NOMO-1 treated with dmso at 0.1 percent for 144 hours (cell line): ENCODE measurements at regions not wholly inside any gene's neighbourhood (a gene's known extent, or its start where the extent isn't known, plus 50 kb on each side); places are given as distances from the start of the nearest gene placed in this dataset.

Experiments used
- DNase-seq: peaks from one replicate; lab custom pipeline; 2025; ENCODE audit not compliant: unreplicated experiment; lab: John Stamatoyannopoulos, UW

- no peak for DNase-seq
Observed at GRCh38 chr2:150167711-150168110, 319.8 kb downstream of the RND3 start.

DNA sequence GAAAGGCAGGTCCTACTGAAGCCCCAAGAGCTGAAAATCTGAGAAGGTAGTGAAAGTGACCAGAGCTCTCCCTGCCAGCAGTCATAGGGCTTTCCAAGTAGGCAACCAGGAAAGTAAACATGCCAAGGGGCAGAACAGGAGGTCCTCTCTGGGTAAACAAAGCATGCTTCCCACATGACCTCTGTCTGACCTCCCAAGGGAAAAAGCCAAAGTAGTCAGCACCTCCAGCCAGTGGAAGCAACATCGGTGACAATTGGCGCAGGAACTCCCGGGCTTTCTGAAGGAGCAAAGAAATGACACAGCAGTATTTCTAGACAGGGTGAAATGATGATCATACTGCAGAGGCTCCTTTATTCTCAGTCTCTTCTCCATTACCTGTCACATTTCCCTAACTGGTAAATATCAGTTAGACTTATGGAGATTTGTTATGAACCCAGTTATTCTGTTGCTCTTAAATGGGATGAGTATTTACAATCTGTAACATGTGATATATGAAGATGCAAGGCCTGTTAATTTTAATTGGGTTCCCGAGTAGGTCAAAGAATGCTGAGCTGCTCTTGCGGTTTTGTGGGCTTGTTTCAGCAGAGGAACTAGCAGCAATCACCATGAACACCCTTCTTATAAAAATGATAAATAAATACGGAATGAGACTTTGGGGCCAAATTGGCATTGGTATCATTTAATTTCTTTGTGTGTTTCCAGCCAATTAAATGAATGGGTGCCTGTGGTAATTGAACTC, 321.0 kb downstream of the RND3 start:
- no peak for DNase-seq

- DNase-seq: no peak
Observed at GRCh38 chr2:150165988-150166312, 321.5 kb downstream of the RND3 start.

DNA sequence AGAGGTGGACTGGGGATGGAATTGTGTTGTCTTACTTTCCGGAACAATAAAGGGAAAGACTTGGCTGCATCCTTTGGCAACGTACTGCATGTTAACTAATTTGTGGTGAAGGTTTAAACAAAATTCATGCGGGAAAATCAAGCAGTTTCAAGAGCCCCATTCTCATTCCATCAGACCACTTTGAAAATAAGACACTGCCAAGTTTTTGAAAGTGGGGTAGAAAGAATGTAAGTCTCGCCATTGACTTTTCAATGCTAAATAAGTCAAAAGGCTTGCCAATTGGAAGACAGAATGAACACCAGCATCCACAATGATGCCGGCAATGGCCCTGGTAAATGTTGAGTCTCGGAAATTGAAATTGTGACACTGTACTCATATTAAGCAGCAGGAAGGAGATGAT, 322.0 kb downstream of the RND3 start:
- no peak for DNase-seq

DNA sequence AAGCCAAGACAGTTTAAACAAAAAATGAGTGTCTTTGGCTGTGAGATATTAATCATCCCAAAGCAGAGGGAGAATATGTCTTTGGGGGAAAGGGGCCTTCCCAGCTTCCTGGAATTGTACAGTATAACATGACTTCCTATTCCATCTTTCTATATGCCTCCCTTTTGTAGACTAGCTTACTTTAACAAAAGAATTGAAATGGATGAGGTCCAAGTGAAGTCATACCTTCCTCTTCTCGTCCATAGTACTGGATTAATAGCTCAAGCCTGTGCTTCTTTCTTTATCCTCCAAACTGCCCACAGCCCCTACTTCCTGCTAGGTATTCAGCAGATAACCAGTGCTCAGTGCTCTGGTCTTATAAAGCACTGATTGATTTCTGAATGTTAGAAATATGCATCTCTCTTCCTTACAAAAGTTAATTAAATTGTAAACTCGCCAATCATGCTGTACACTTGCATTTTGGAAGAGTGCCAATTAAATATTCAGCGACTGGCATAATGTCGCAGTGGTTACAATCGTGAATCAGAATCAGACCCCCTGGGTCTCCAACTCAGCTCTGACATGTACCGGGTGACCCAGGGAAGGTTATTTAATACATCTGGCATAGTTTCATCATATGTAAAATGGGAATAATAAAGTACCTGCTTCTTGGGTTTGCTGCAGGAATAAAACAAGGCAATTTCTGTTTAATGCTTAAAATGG, 325.1 kb downstream of the RND3 start:
- no peak for DNase-seq

- no peak for DNase-seq
Observed at GRCh38 chr2:150160058-150160457, 327.4 kb downstream of the RND3 start.

GRCh38 chr2:150159300-150159699, 328.2 kb downstream of the RND3 start:
- DNase-seq: no peak

DNA sequence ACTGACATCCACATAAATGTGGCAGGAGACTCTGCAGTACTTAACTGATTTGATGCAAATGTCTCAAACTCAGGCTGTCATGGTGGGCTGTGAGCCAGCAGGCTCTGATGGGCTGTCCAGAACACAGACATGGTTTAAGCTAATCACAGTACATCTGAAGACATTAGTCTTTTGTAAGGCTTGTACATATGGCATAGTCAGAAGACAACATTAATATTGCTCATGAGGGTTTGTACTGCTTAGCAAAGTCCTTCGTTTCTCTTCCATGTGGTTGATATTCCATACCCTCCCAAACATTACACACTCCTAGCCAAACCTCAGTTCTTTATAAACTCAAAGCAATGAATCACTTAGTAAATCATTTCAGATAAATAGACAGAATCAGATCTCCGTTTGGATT, 330.6 kb downstream of the RND3 start:
- no peak for DNase-seq

GRCh38 chr2:150156415-150156814, 331.1 kb downstream of the RND3 start:
- no peak for DNase-seq

DNA sequence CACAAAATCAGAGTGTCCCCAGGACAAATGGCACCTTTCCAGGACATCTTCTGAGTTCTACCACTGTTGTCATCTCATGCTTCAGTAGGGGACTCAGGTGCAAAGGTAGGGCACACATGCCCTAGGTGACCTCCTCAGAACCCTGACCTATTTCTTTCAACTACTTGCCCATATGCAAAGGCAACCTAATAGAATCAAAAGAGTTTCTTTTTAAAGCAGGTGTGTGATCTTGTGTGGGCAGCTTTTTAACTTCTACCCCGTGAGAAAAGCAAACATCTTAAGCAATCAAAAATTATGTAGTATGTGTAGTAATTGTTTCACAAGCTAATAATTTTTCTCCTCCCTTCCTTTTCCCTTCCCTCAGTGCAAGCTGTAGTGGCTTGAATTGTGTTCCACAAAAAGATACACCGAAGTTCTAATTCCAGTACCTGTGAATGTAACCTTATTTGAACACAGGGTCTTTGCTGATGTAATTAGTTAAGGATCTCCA, 333.1 kb downstream of the RND3 start:
- DNase-seq: no peak

DNA sequence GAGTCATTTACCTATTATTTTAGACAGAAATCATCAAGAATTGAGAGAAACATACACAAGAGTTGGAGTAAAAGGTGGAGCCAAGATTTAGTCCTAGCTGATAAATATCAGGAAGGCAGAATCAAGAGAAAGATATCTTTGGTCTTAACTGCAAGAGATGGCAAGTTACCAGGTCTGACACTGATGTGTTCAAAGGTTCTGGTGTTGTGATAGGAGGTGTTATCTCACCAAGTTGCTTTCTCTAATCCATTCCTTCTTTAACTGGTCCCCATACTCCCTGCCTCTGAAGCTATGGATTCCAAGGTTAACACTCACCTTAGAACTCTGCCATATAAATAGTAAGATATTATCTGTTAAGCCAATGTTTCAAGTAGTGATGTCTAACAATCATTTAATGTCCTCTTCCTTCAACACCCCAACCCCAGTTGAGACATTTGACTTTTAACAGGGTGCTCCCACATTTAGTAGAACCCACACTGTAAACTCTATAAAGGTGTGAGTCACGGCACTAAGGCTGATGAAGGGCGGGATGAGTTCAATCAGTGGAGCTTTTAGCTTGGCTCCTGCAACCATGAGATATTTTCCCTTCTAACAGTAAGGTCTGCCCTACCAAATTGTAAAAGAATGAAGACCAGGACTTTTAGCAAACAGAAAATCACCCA, 333.7 kb downstream of the RND3 start:
- no peak for DNase-seq

GRCh38 chr2:150152230-150152629, 335.2 kb downstream of the RND3 start:
- no peak for DNase-seq

- DNase-seq: no peak
Observed at GRCh38 chr2:150150144-150150543, 337.3 kb downstream of the RND3 start.

DNA sequence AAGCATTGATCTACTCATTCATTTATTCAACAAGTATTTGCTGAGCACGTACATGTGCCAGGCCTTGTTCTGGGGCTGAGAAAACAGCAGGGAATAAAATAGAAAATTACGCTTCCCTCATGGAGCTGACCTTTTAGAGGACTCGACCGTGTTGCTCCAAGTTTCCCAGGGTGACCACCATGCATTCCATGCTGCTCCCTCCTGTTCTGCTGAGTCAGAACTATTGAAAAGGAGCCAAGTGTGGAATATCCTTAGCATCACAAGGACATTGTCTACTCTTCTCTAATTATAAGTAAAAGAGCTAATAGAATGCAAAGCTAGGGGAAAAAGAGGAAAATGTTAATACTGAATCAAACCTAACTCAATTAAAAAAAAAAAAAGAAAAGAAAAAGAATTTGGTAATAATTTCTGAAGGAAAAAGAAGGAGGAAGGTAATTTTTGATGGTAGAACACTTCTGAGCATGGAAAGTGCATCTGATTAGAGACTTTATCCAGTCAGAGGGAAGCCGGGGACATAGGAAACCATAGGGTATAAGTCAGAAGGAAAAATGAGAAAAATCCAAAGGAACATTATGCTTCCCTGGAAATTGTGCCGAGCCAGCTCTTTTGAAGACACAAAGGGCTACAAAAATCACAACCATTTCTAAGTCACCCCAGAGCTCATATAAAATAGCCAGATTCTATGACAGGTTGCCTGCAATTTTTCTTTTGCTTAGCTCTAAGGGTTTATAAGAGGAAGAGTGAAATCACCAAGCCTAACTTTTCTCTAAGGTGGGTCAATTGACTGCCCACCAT, 339.4 kb downstream of the RND3 start:
- DNase-seq: no peak

GRCh38 chr2:150146879-150147278, 340.6 kb downstream of the RND3 start:
- no peak for DNase-seq

- no peak for DNase-seq
Observed at GRCh38 chr2:150145299-150145692, 342.2 kb downstream of the RND3 start.

GRCh38 chr2:150144546-150145298, 342.7 kb downstream of the RND3 start:
- no peak for DNase-seq

DNA sequence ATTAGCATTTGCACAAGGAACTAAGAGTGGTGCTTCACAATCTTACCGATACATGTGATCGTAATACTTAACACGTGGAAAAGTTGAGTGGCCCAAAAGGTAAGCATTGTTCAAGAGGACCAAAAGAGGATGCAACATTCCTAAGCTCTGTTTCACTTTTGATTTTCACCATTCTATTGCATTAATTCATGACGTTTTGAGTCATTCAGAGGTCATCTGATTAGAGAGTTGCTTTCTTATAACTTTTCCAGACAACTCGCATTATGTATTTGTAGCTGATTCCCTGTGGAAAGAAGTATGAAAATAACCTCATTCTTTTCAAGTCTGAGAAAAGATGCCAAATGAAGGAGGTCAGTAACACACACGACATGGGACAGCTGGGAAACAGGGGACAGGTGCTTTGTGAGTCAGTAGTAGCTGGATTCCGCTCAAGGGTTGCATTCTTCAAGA, 344.4 kb downstream of the RND3 start:
- no peak for DNase-seq

- no peak for DNase-seq
Observed at GRCh38 chr2:150142561-150142960, 344.9 kb downstream of the RND3 start.

DNA sequence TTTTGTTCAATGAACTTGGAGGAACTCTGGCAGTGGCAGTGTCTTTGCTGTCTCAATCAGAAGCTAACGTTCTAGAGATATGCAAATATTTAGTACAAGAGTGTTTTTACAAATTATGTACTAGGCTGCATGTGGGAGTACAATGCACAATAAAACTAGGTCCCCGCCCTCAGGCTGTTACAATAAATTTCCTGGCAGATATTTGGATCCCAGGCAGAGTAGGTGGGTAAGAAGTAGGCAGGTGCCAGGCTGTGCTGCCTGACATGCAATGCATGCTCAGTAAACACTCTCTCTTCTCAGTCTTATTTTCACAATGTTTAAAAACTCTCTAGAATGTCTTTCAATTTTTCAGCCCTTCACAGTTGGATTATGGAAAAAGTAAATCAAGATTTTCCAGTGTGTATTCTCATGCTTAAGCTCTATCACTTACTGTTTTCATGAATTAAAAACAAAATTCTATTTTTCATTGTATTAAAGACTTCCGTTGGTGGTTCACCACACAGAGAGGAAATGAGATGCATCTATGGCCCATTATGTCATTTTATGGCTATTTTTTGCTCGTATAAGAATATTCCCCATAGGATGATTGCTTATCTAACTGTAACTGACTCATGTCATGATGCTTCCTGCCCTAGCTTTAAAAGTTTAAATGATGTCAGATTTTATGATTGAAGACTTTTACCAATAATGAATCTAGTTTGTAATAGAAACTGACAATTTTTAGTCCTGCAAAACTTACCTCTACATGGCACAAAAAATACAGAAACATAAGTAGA, 346.1 kb downstream of the RND3 start:
- no peak for DNase-seq
